HEK293 (cell line): ENCODE measurements at regions not wholly inside any gene's neighbourhood (a gene's known extent, or its start where the extent isn't known, plus 50 kb on each side); places are given as distances from the start of the nearest gene placed in this dataset.

Source experiments
- CTCF ChIA-PET: fragments of 350-600 bp; formaldehyde crosslinking; extraction: SDS; loops from one replicate; lab custom pipeline; 2021; ENCODE audit warnings: antibody characterized with exemption; lab: Yijun Ruan, JAX
- POLR2A ChIA-PET: fragments of 300-600 bp; formaldehyde crosslinking; extraction: SDS; loops from one replicate; lab custom pipeline; 2020; ENCODE audit warnings: antibody characterized with exemption, inconsistent platforms; lab: Yijun Ruan, JAX
- H3K27ac ChIP-seq: fragments of 200-500 bp; sonication (Bioruptor generic); 2 replicates; pipeline ENCODE4 v1.5.1; 2014; ENCODE audit warnings: low read depth, low read length, control low read depth, inconsistent platforms; ENCODE audit errors: extremely low read depth
- H3K36me3 ChIP-seq, 2 experiments: fragments of 200-500 bp in 1 of 2; sonication (Bioruptor generic) in 1 of 2; 1 replicate in 1 of 2; 2 replicates in 1 of 2; pipeline ENCODE4 v1.5.1; 2014 to 2017; ENCODE audit warnings: inconsistent platforms in 2 of 2, low read length in 2 of 2; ENCODE audit not compliant: control insufficient read depth in 2 of 2, insufficient read depth in 1 of 2
- H3K4me1 ChIP-seq: fragments of 200-500 bp; sonication (Bioruptor generic); 2 replicates; pipeline ENCODE4 v1.5.1; 2014; ENCODE audit warnings: mild to moderate bottlenecking, low read length, inconsistent platforms; ENCODE audit not compliant: control insufficient read depth, insufficient read depth
- H3K4me3 ChIP-seq: 2 replicates; pipeline ENCODE4 v1.5.1; 2011; ENCODE audit warnings: low read depth, mild to moderate bottlenecking, control low read depth, low read length, moderate library complexity
- H3K9me3 ChIP-seq: fragments of 200-500 bp; sonication (Bioruptor generic); 2 replicates; pipeline ENCODE4 v1.5.1; 2014; ENCODE audit warnings: low read depth, low read length, inconsistent platforms; ENCODE audit not compliant: control insufficient read depth, insufficient read depth
- GLI2 ChIP-seq: fragments of 450-650 bp; formaldehyde crosslinking; IDR thresholded peaks from 2 replicates; pipeline ENCODE4; 2017; ENCODE audit warnings: missing biosample characterization, missing genetic modification characterization, low read depth, borderline replicate concordance
- GLI4 ChIP-seq: fragments of 450-650 bp; formaldehyde crosslinking; IDR thresholded peaks from 2 replicates; pipeline ENCODE4 v1.5.1; 2016; ENCODE audit warnings: missing biosample characterization, missing genetic modification characterization
- KLF16 ChIP-seq: fragments of 450-650 bp; formaldehyde crosslinking; IDR thresholded peaks from 2 replicates; pipeline ENCODE4 v1.5.1; 2017; ENCODE audit warnings: missing biosample characterization, missing genetic modification characterization
- MZF1 ChIP-seq: fragments of 450-650 bp; formaldehyde crosslinking; IDR thresholded peaks from 2 replicates; pipeline ENCODE4 v1.5.1; 2017; ENCODE audit warnings: missing biosample characterization, missing genetic modification characterization, borderline replicate concordance
- OSR2 ChIP-seq: fragments of 450-650 bp; formaldehyde crosslinking; IDR thresholded peaks from 2 replicates; pipeline ENCODE4 v1.5.1; 2016; ENCODE audit warnings: missing biosample characterization, missing genetic modification characterization
- PRDM1 ChIP-seq: fragments of 450-650 bp; formaldehyde crosslinking; IDR thresholded peaks from 2 replicates; pipeline ENCODE4; 2016; ENCODE audit warnings: missing biosample characterization, missing genetic modification characterization
- SCRT1 ChIP-seq: fragments of 450-650 bp; formaldehyde crosslinking; IDR thresholded peaks from 2 replicates; pipeline ENCODE4 v1.5.1; 2016; ENCODE audit warnings: missing biosample characterization, missing genetic modification characterization, borderline replicate concordance
- ZEB2 ChIP-seq: fragments of 450-650 bp; formaldehyde crosslinking; IDR thresholded peaks from 2 replicates; pipeline ENCODE4 v1.5.1; 2016; ENCODE audit warnings: missing biosample characterization, missing genetic modification characterization
- ZFHX2 ChIP-seq: fragments of 450-650 bp; formaldehyde crosslinking; conservative IDR thresholded peaks from 2 replicates; pipeline ENCODE4 v1.5.1; 2016; ENCODE audit warnings: missing biosample characterization, missing genetic modification characterization
- ZFP41 ChIP-seq: fragments of 450-650 bp; formaldehyde crosslinking; IDR thresholded peaks from 2 replicates; pipeline ENCODE4 v1.5.1; 2016; ENCODE audit warnings: missing biosample characterization, missing genetic modification characterization, borderline replicate concordance
- ZNF184 ChIP-seq: fragments of 450-650 bp; IDR thresholded peaks from 2 replicates; pipeline ENCODE4 v1.5.1; 2018; ENCODE audit warnings: missing biosample characterization, mild to moderate bottlenecking, missing genetic modification characterization
- ZNF239 ChIP-seq: fragments of 450-650 bp; formaldehyde crosslinking; IDR thresholded peaks from 2 replicates; pipeline ENCODE4 v1.5.1; 2016; ENCODE audit warnings: missing biosample characterization, missing genetic modification characterization
- ZNF24 ChIP-seq: fragments of 450-650 bp; formaldehyde crosslinking; IDR thresholded peaks from 2 replicates; pipeline ENCODE4 v1.5.1; 2016; ENCODE audit warnings: missing biosample characterization, missing genetic modification characterization
- ZNF274 ChIP-seq, 2 experiments: fragments of 200-500 bp in 1 of 2; fragments of 450-650 bp in 1 of 2; sonication (Bioruptor generic) in 1 of 2; formaldehyde crosslinking in 1 of 2; IDR thresholded peaks; 2 replicates each; pipeline versions ENCODE4 v1.5.1 to v1.6.1; 2014 to 2016; ENCODE audit warnings: borderline replicate concordance in 1 of 2, inconsistent platforms in 1 of 2, low read length in 1 of 2, missing biosample characterization in 1 of 2, missing genetic modification characterization in 1 of 2
- ZNF324 ChIP-seq: fragments of 450-650 bp; formaldehyde crosslinking; IDR thresholded peaks from 2 replicates; pipeline ENCODE4 v1.5.1; 2016; ENCODE audit warnings: missing biosample characterization, missing genetic modification characterization
- ZNF391 ChIP-seq: fragments of 450-650 bp; formaldehyde crosslinking; IDR thresholded peaks from 2 replicates; pipeline ENCODE4 v1.5.1; 2016; ENCODE audit warnings: low read depth, missing biosample characterization, missing genetic modification characterization, borderline replicate concordance
- ZNF426 ChIP-seq: fragments of 450-650 bp; formaldehyde crosslinking; IDR thresholded peaks from 2 replicates; pipeline ENCODE4 v1.5.1; 2017; ENCODE audit warnings: missing biosample characterization, missing genetic modification characterization, mild to moderate bottlenecking, inconsistent platforms, moderate library complexity
- ZNF48 ChIP-seq: fragments of 450-650 bp; formaldehyde crosslinking; IDR thresholded peaks from 2 replicates; pipeline ENCODE4 v1.5.1; 2016; ENCODE audit warnings: missing biosample characterization, missing genetic modification characterization
- ZNF518A ChIP-seq: fragments of 450-650 bp; formaldehyde crosslinking; conservative IDR thresholded peaks from 2 replicates; pipeline ENCODE4 v1.5.1; 2016; ENCODE audit warnings: low read depth, missing biosample characterization, missing genetic modification characterization
- ZNF530 ChIP-seq: fragments of 450-650 bp; formaldehyde crosslinking; IDR thresholded peaks from 2 replicates; pipeline ENCODE4 v1.5.1; 2016; ENCODE audit warnings: low read depth, missing biosample characterization, missing genetic modification characterization
- ZNF623 ChIP-seq: fragments of 450-650 bp; formaldehyde crosslinking; IDR thresholded peaks from 2 replicates; pipeline ENCODE4 v1.5.1; 2016; ENCODE audit warnings: missing biosample characterization, missing genetic modification characterization
- ZNF626 ChIP-seq: fragments of 450-650 bp; sonication (Bioruptor Pico); formaldehyde crosslinking; IDR thresholded peaks from 2 replicates; pipeline ENCODE4 v1.5.1; 2018; ENCODE audit warnings: missing biosample characterization, missing genetic modification characterization, inconsistent platforms
- ZNF664 ChIP-seq: fragments of 450-650 bp; formaldehyde crosslinking; IDR thresholded peaks from 2 replicates; pipeline ENCODE4 v1.5.1; 2016; ENCODE audit warnings: missing biosample characterization, missing genetic modification characterization
- ZNF76 ChIP-seq: fragments of 450-650 bp; formaldehyde crosslinking; IDR thresholded peaks from 2 replicates; pipeline ENCODE4; 2016; ENCODE audit warnings: low read depth, missing biosample characterization, missing genetic modification characterization, borderline replicate concordance
- ZNF792 ChIP-seq: fragments of 450-650 bp; formaldehyde crosslinking; IDR thresholded peaks from 2 replicates; pipeline ENCODE4 v1.5.1; 2016; ENCODE audit warnings: missing biosample characterization, missing genetic modification characterization
- ZNF830 ChIP-seq: fragments of 450-650 bp; IDR thresholded peaks from 2 replicates; pipeline ENCODE4 v1.5.0; 2018; ENCODE audit warnings: missing biosample characterization, missing genetic modification characterization, low read depth, mild to moderate bottlenecking, moderate library complexity
- ZXDB ChIP-seq: fragments of 450-650 bp; formaldehyde crosslinking; IDR thresholded peaks from 2 replicates; pipeline ENCODE4 v1.5.1; 2016; ENCODE audit warnings: missing biosample characterization, missing genetic modification characterization
- TF ChIP-seq, protein P1 (sequence below): sonication (generic); formaldehyde crosslinking; IDR thresholded peaks from 2 replicates; pipeline ENCODE4 v1.8.1; 2022; ENCODE audit warnings: mild to moderate bottlenecking, moderate library complexity, missing genetic modification reagents
- TF ChIP-seq, protein P2 (sequence below): fragments of 450-650 bp; formaldehyde crosslinking; IDR thresholded peaks from 2 replicates; pipeline ENCODE4 v1.5.1; 2016; ENCODE audit warnings: missing biosample characterization, missing genetic modification characterization, borderline replicate concordance

- no peaks in the 10 kb centered on the region for H3K36me3 ChIP-seq
- ChIA-PET POLR2A (no interaction called here), CTCF (interaction anchor here (0.7 kb wide), 1 partner anchor 80 kb away, joined by 3 read pairs; no protein-coding TSS in a partner anchor)
- H3K9me3 ChIP-seq = no peaks in the 10 kb centered on the region
- H3K4me3 ChIP-seq = no peak overlapping the region
- H3K27ac ChIP-seq = no peak overlapping the region
- peaks cover 7% of the 10 kb centered on the region for H3K4me1 ChIP-seq
- TF ChIP-seq KLF16 (tag by site-specific recombination) = no peak
- TF ChIP-seq ZNF626 (tag by site-specific recombination) = no peak
- TF ChIP-seq ZNF274 (IDR thresholded peaks at IDR 0.05; ENCODE audit: low read length) = no peak
- TF ChIP-seq ZNF274 (tag by site-specific recombination; IDR thresholded peaks at IDR 0.05; ENCODE audit: borderline replicate concordance) = no peak
- no peak for TF ChIP-seq ZFHX2
- no peak for TF ChIP-seq MZF1 (tag by site-specific recombination)
- TF ChIP-seq OSR2 (tag by site-specific recombination) = no peak
- no peak for TF ChIP-seq ZXDB (tag by site-specific recombination)
- TF ChIP-seq, protein P1, sequence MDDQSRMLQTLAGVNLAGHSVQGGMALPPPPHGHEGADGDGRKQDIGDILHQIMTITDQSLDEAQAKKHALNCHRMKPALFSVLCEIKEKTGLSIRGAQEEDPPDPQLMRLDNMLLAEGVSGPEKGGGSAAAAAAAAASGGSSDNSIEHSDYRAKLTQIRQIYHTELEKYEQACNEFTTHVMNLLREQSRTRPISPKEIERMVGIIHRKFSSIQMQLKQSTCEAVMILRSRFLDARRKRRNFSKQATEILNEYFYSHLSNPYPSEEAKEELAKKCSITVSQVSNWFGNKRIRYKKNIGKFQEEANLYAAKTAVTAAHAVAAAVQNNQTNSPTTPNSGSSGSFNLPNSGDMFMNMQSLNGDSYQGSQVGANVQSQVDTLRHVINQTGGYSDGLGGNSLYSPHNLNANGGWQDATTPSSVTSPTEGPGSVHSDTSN (CRISPR knock-in tag) = no peak
- TF ChIP-seq ZNF48 (tag by site-specific recombination) = no peak
- no peak for TF ChIP-seq ZNF792 (tag by site-specific recombination)
- TF ChIP-seq, protein P2, sequence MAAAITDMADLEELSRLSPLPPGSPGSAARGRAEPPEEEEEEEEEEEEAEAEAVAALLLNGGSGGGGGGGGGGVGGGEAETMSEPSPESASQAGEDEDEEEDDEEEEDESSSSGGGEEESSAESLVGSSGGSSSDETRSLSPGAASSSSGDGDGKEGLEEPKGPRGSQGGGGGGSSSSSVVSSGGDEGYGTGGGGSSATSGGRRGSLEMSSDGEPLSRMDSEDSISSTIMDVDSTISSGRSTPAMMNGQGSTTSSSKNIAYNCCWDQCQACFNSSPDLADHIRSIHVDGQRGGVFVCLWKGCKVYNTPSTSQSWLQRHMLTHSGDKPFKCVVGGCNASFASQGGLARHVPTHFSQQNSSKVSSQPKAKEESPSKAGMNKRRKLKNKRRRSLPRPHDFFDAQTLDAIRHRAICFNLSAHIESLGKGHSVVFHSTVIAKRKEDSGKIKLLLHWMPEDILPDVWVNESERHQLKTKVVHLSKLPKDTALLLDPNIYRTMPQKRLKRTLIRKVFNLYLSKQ (tag by site-specific recombination) = no peak
- TF ChIP-seq GLI2 (tag by site-specific recombination) = no peak
- TF ChIP-seq ZNF426 = no peak
Observed at GRCh38 chr18:22626771-22627170, 209.1 kb upstream of the CTAGE1 start.

- no peak overlapping the region for H3K4me3 ChIP-seq
- CTCF ChIA-PET = no interaction called here
Observed at GRCh38 chr18:22627506-22627905, 209.8 kb upstream of the CTAGE1 start.

DNA sequence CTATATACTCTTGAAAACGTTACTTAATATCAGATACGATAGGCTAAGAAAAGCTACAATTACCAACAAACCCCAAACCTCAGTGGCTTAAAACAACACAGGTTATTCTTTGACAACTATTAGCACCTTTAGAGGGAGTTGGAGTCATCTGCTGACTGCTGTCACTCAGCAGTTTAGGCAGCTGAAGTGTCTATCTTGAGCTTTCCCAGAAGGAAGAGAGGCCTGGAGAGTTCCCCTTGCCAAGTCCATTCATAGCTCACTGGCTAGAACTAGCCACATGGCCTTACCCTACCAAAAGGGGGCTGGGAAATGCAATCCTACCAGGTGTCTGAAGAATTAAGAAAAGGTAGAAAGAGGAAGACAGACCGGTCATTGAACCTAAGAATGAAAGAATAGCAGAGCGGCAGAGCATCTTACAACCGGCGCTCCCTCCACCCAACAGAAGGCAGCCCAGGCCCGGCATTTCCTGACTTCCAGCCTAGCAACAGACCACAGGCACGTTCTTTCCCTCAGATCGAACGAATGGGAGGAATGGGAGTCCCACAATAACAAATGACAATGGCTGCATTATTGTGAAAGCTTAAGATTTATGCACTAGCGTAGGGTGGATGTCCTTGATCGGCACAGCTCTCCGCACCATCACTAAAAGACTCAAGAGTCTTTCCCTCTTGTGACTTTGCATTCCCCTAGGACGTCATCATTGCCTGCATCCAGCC is 211.2 kb upstream of the CTAGE1 start:
- Histone ChIP-seq H3K4me1 (peaks cover 4% of the 10 kb centered on the region; the same call in 1 of the 2 replicates), H3K27ac (no peak overlapping the region), H3K9me3 (no peaks in the 10 kb centered on the region), H3K36me3 (no peaks in the 10 kb centered on the region), H3K4me3 (no peak overlapping the region)
- ChIA-PET CTCF (no interaction called here), POLR2A (no interaction called here)
- TF ChIP-seq ZNF530 (tag by site-specific recombination) = no peak
- no peak for TF ChIP-seq ZEB2 (tag by site-specific recombination)
- no peak for TF ChIP-seq ZNF830 (tag by site-specific recombination)
- TF ChIP-seq PRDM1 = no peak
- TF ChIP-seq ZNF623 (tag by site-specific recombination) = no peak
- TF ChIP-seq ZNF518A (tag by site-specific recombination) = no peak
- no peak for TF ChIP-seq ZNF324 (tag by site-specific recombination)
- no peak for TF ChIP-seq ZNF184 (tag by site-specific recombination)
- no peak for TF ChIP-seq KLF16 (tag by site-specific recombination)

More at GRCh38 chr18:22627506-22627905, 209.8 kb upstream of the CTAGE1 start:
- no peak for TF ChIP-seq ZNF391 (tag by site-specific recombination)
- no peak for TF ChIP-seq ZNF24 (tag by site-specific recombination)
- no peak for TF ChIP-seq GLI4 (tag by site-specific recombination)
- TF ChIP-seq ZNF664 = no peak
- no peak for TF ChIP-seq ZNF626 (tag by site-specific recombination)
- no peak for TF ChIP-seq SCRT1 (tag by site-specific recombination)
- TF ChIP-seq ZNF76 = no peak
- TF ChIP-seq ZNF426 = no peak
- no peak for TF ChIP-seq ZNF239 (tag by site-specific recombination)
- no peak for TF ChIP-seq ZFP41 (tag by site-specific recombination)
- H3K4me1 ChIP-seq = peaks cover 7% of the 10 kb centered on the region
- H3K27ac ChIP-seq = no peak overlapping the region
- POLR2A ChIA-PET = no interaction called here
- H3K9me3 ChIP-seq = no peaks in the 10 kb centered on the region
- no peaks in the 10 kb centered on the region for H3K36me3 ChIP-seq
